ENCODE measurements at regions not wholly inside any gene's neighbourhood (a gene's known extent, or its start where the extent isn't known, plus 50 kb on each side); places are given as distances from the start of the nearest gene placed in this dataset.

DNA sequence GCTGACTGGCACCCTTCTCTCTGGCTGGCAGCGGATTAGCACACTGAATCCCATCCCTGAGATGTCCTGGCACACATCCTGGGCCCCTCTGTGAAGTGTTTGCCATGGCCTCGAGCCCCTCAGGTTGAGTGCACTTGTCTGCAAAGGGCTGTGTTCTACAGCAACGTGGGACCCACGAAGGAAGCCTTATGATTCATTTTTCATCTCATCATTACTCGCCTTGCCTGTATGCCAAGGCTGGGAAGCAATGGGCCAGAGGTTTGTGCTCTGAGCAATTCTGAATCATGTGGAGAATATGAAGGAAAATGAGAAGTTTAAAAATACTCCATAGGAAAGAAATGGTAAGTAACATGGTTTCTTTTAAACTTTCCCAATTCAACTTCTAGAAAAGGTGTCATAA is 124.8 kb upstream of the LMO4 start:
- DNase-seq (ENCODE audit: extremely low spot score), result no peak
- POLR2A ChIA-PET, result no interaction called here
- CTCF ChIA-PET, result interaction anchor here (1.3 to 1.9 kb wide), 2 partner anchors 10 to 32 kb away, joined by 4 to 5 read pairs; no protein-coding TSS in a partner anchor
- TF ChIP-seq, protein P1, sequence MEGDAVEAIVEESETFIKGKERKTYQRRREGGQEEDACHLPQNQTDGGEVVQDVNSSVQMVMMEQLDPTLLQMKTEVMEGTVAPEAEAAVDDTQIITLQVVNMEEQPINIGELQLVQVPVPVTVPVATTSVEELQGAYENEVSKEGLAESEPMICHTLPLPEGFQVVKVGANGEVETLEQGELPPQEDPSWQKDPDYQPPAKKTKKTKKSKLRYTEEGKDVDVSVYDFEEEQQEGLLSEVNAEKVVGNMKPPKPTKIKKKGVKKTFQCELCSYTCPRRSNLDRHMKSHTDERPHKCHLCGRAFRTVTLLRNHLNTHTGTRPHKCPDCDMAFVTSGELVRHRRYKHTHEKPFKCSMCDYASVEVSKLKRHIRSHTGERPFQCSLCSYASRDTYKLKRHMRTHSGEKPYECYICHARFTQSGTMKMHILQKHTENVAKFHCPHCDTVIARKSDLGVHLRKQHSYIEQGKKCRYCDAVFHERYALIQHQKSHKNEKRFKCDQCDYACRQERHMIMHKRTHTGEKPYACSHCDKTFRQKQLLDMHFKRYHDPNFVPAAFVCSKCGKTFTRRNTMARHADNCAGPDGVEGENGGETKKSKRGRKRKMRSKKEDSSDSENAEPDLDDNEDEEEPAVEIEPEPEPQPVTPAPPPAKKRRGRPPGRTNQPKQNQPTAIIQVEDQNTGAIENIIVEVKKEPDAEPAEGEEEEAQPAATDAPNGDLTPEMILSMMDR (IDR thresholded peaks at IDR 0.05; ENCODE audit: control extremely low read depth, extremely low read depth, low read depth, missing control alignments), result no peak

DNA sequence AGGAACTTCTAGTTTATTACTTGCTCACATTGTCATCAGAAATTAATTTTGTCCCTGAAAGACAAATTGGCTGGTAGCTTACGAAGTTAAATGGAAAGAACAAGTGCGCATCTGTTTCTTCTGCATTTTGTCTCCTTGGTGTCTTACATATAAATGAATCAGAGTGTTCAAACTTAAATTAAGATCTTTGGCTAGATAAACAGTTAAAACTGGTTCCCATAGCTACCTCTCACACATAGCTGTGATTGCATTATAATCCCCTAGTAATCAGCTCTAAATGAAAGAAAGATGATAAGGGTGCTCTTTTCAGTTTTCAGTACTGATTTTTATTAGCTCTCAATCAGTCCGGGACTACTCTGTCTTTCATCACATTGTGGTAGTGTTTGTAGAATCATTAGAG is 124.2 kb upstream of the LMO4 start:
- TF ChIP-seq, protein P1 (IDR thresholded peaks at IDR 0.05; ENCODE audit: control extremely low read depth, extremely low read depth, low read depth, missing control alignments), result no peak
- no peak for DNase-seq (ENCODE audit: extremely low spot score)
- CTCF ChIA-PET, result interaction anchor here (1.3 to 1.9 kb wide), 2 partner anchors 9 to 33 kb away, joined by 4 to 5 read pairs; no protein-coding TSS in a partner anchor
- POLR2A ChIA-PET, result no interaction called here

- CTCF ChIA-PET, result interaction anchor here (1.0 to 1.9 kb wide), 3 partner anchors 9 to 42 kb away, joined by 3 to 5 read pairs (median 4); no protein-coding TSS in a partner anchor
- TF ChIP-seq, protein P1 (IDR thresholded peaks at IDR 0.05; ENCODE audit: control extremely low read depth, extremely low read depth, low read depth, missing control alignments), result no peak
- DNase-seq (ENCODE audit: extremely low spot score), result no peak
- POLR2A ChIA-PET, result no interaction called here
These were observed 123.8 kb upstream of the LMO4 start for GRCh38 chr1:87204921-87205320.

- no peak for DNase-seq (ENCODE audit: extremely low spot score)
- TF ChIP-seq, protein P1 (IDR thresholded peaks at IDR 0.05; ENCODE audit: control extremely low read depth, extremely low read depth, low read depth, missing control alignments), result no peak
- ChIA-PET POLR2A (no interaction called here), CTCF (no interaction called here)
These were observed 122.4 kb upstream of the LMO4 start for GRCh38 chr1:87206044-87206831.

- no peak for DNase-seq (ENCODE audit: extremely low spot score)
- TF ChIP-seq, protein P1 (IDR thresholded peaks at IDR 0.05; ENCODE audit: control extremely low read depth, extremely low read depth, low read depth, missing control alignments), result no peak
- ChIA-PET POLR2A (no interaction called here), CTCF (no interaction called here)
These were observed 120.6 kb upstream of the LMO4 start for GRCh38 chr1:87208080-87208479.

DNA sequence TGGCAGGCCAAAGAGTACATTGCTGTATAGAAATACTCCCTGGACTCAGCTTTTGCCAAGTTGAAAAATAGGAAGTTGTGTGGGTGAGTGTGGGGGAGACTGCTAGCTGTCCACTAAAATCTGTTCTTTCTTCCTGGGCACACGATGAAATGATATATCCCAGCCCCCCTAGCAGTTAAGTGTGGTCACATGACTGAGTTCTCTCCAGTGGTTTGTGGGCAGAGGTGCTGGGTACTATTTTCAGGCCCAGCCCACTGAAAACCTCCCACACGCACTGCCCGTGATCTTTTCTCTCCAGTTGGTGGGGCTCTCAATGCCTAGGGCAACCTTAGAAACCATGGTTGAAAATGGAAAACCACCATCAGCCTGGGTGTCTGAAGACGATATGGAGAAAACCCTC is 119.7 kb upstream of the LMO4 start:
- ChIA-PET CTCF (no interaction called here), POLR2A (no interaction called here)
- DNase-seq (ENCODE audit: extremely low spot score), result no peak
- TF ChIP-seq, protein P1 (IDR thresholded peaks at IDR 0.05; ENCODE audit: control extremely low read depth, extremely low read depth, low read depth, missing control alignments), result no peak

Data from GM10248 (cell line).